T47D (cell line): ENCODE measurements at regions not wholly inside any gene's neighbourhood (a gene's known extent, or its start where the extent isn't known, plus 50 kb on each side); places are given as distances from the start of the nearest gene placed in this dataset.

Experiments
- DNase-seq, 2 experiments: peaks; one replicate each; pipeline versions ENCODE4 v3.0.0 to v3.0.0-alpha.2; 2011 to 2012; ENCODE audit warnings: low read depth in 1 of 2, low spot score in 1 of 2
- JUND ChIP-seq: IDR thresholded peaks from 2 replicates; pipeline ENCODE4 v1.6.1; 2012; ENCODE audit warnings: low read depth
- in situ Hi-C: cut with HindIII; loops from 2 replicates; pipeline ENCODE4 v1.10.0; 2016; ENCODE audit warnings: low sequenced_read_pairs, low pct_unique_long_range_greater_than_20kb

- no peak for DNase-seq
- TF ChIP-seq JUND = no peak
- in situ Hi-C loops = no loop called here
These were observed 101.4 kb upstream of the NHSL1 start for GRCh38 chr6:138600726-138601125.

DNA sequence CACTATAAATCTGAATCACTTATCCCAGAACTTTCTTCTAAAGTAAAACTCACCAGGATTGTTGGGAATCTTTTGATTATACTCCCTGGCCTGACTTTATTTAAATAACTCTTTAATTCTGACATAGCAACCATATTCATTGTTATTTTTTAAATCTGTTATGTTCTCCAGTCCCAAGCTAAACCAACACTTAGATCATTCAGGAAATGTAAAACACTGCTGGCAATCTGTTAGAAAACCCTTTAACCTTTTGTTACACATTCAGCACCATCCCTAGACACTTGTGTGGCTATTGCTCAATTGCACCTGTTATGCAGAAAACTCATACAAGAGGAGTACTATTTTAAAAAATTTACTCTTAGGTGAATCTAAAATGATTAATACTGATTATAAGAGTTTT, 101.8 kb upstream of the NHSL1 start:
- TF ChIP-seq JUND = no peak
- in situ Hi-C loops = no loop called here
- DNase-seq = no peak

DNA sequence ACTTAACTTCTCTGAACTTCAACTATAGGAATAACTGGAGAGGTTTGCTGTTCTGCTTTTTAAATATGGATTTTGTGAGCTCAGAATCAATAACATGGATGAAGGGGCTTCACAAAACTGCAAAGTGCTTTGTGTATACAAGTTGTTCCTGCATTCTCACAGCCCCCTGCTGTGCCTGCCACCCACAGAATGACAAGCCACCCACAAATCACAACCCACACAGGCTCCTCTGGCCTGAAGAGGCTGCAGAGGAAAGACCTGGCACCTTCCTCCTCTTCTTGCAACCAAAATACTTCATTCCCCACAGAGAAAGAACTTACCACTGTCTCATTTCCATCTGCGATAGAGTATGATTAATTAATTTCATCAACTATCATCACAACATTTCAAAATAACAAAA, 106.7 kb upstream of the NHSL1 start:
- in situ Hi-C loops = no loop called here
- no peak for TF ChIP-seq JUND
- no peak for DNase-seq

- in situ Hi-C loops = no loop called here
- DNase-seq = no peak
- no peak for TF ChIP-seq JUND
These were observed 108.5 kb upstream of the NHSL1 start for GRCh38 chr6:138607478-138608433.

- no peak for DNase-seq
- in situ Hi-C loops = no loop called here
- TF ChIP-seq JUND = no peak
These were observed 109.6 kb upstream of the NHSL1 start for GRCh38 chr6:138608896-138609295.

DNA sequence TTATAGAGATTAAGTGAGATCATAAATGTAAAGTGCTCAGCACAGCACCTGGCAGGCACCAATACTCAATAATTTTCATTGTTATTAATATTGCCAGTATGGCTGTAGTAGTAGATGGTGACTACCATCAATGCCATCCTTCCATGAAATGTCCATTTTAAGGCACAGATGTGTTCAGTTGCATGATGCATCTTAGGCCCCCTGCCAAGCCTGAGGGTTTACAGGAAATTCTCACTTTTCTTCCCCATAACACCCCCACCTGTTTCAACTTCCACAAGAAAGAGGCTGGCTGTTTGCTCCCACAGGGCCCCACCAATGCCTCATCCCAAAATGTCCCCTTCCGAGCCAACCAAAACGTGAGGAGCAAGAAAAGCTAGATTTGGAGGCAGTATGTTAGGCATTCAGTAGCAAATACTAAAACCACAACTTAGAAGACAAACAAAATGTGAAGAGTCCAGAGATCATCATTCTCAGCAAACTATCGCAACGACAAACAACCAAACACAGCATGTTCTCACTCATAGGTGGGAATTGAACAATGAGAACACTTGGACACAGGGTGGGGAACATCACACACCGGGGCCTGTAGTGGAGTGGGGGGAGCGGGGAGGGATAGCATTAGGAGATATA, 110.6 kb upstream of the NHSL1 start:
- in situ Hi-C loops = no loop called here
- peak in 1 of 2 experiments; percentile 14 for DNase-seq
- no peak for TF ChIP-seq JUND

GRCh38 chr6:138610816-138611215, 111.5 kb upstream of the NHSL1 start:
- DNase-seq = no peak
- no peak for TF ChIP-seq JUND
- in situ Hi-C loops = no loop called here

DNA sequence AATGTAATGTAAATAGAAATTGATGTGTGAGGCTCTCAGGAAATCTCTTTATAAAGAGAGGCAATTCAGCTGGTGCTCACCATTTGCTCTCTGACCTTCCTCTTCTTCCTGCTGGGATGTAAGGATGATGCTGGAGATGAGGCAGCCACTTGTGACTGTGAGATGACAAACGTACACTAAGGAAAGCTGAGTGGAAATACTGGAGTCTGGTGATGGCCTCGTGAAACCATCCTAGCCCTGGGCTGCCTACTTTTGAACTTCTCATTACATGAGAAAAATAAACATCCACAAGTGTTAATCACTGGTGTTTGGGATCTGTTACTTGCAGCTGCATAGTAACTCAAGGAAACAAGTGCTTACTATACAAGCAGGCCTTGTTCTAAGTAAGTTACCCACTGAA, 114.9 kb upstream of the NHSL1 start:
- in situ Hi-C loops = no loop called here
- DNase-seq = no peak
- TF ChIP-seq JUND = no peak

GRCh38 chr6:138618168-138618567, 118.9 kb upstream of the NHSL1 start:
- in situ Hi-C loops = no loop called here
- no peak for TF ChIP-seq JUND
- DNase-seq = no peak

DNA sequence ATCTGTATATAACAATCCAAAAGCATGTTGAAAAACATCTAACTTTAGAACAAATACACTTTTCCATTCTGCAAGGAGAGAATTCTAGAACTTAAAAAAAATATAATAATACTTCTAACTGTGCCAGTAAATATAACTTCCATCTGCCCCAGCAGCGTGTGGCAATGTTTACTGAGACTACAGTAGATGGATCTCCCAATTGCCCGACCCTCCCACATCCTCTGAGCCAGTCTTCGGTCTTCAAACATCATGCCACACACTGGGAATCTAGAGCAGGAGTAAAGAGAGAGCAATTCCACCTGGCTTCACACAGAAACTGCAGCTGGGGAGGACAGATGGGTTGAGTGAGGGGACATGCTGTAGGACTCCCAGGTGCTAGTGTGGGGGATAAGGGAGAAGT, 121.3 kb upstream of the NHSL1 start:
- in situ Hi-C loops = no loop called here
- no peak for TF ChIP-seq JUND
- no peak for DNase-seq

- TF ChIP-seq JUND = no peak
- DNase-seq = no peak
- in situ Hi-C loops = no loop called here
These were observed 123.7 kb upstream of the NHSL1 start for GRCh38 chr6:138622967-138623366.

GRCh38 chr6:138631566-138631965, 132.3 kb upstream of the NHSL1 start:
- no peak for DNase-seq
- in situ Hi-C loops = no loop called here
- TF ChIP-seq JUND = no peak

- in situ Hi-C loops = no loop called here
- no peak for TF ChIP-seq JUND
- DNase-seq = no peak
These were observed 135.7 kb upstream of the CCDC28A start for GRCh38 chr6:138637822-138638221.
